ENCODE measurements at regions not wholly inside any gene's neighbourhood (a gene's known extent, or its start where the extent isn't known, plus 50 kb on each side); places are given as distances from the start of the nearest gene placed in this dataset.

GRCh38 chr14:87158283-87158682 lies 834.7 kb downstream of the GALC start:
- dilution Hi-C loops (cut with HindIII; ENCODE audit: low sequenced_read_pairs, unreplicated experiment), result no loop called here
- no peak for ATAC-seq (ENCODE audit: low read depth)
- no peak overlapping the region for H3K18ac ChIP-seq (ENCODE audit: low read depth, low read length)

More at GRCh38 chr14:87158283-87158682, 834.7 kb downstream of the GALC start:
- no peak overlapping the region for H3K14ac ChIP-seq (replicated peaks; ENCODE audit: low read depth, low read length)
- no TSS peak for BruUV-seq (replicated peaks)
- H4K91ac ChIP-seq (ENCODE audit: insufficient read depth, low read depth, low read length), result no peak overlapping the region
- ChIA-PET CTCF (no interaction called here), POLR2A (ENCODE audit: unreplicated experiment) (no interaction called here)
- no peaks in the 10 kb centered on the region for H3K9me1 ChIP-seq (ENCODE audit: insufficient read depth, low read length)
- H4K8ac ChIP-seq (ENCODE audit: low read depth in 2 of 2, low read length in 2 of 2), result no peak overlapping the region
- no peak overlapping the region for H2AFZ ChIP-seq (replicated peaks; ENCODE audit: low read length, poor library complexity)
- H3K4me3 ChIP-seq (ENCODE audit: insufficient read depth, low read depth, low read length), result no peak overlapping the region
- H3K27me3 ChIP-seq (ENCODE audit: control insufficient read depth, insufficient read depth, low read length), result no peaks in the 10 kb centered on the region
- intact Hi-C loops (cut with micrococcal nuclease) (no loop called here), in situ Hi-C loops (cut with MboI; ENCODE audit: low sequenced_read_pairs) (no loop called here)
- H3K23ac ChIP-seq (ENCODE audit: low read depth, low read length), result no peak overlapping the region
- no peak overlapping the region for H2BK5ac ChIP-seq (ENCODE audit: low read depth, low read length, poor library complexity, severe bottlenecking)
- H3K79me1 ChIP-seq (ENCODE audit: low read depth in 1 of 2, low read length in 2 of 2), result no peaks in the 10 kb centered on the region
- no peak overlapping the region for H4K5ac ChIP-seq (ENCODE audit: low read depth, low read length)
- H3K36me3 ChIP-seq (ENCODE audit: control insufficient read depth, insufficient read depth, low read length), result no peaks in the 10 kb centered on the region
- no peak overlapping the region for H3K56ac ChIP-seq (ENCODE audit: extremely low read depth, insufficient read depth, low read length)
- no peak overlapping the region for H3K4me2 ChIP-seq (ENCODE audit: low read depth, low read length)
- no peak overlapping the region for H2BK20ac ChIP-seq (ENCODE audit: low read depth, low read length)
- TF ChIP-seq RAD21 (IDR thresholded peaks at IDR 0.05; ENCODE audit: low read length), result no peak
- no peak for TF ChIP-seq RCOR1 (IDR thresholded peaks at IDR 0.05; ENCODE audit: insufficient replicate concordance, low read length)
- TF ChIP-seq, protein P1, sequence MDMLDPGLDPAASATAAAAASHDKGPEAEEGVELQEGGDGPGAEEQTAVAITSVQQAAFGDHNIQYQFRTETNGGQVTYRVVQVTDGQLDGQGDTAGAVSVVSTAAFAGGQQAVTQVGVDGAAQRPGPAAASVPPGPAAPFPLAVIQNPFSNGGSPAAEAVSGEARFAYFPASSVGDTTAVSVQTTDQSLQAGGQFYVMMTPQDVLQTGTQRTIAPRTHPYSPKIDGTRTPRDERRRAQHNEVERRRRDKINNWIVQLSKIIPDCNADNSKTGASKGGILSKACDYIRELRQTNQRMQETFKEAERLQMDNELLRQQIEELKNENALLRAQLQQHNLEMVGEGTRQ (IDR thresholded peaks at IDR 0.05; ENCODE audit: low read depth, low read length), result no peak
- TF ChIP-seq CEBPB (IDR thresholded peaks at IDR 0.05; ENCODE audit: low read depth, low read length), result no peak
- TF ChIP-seq SMC3 (IDR thresholded peaks at IDR 0.05; ENCODE audit: low read depth, low read length), result no peak
- no peak for TF ChIP-seq MAZ (IDR thresholded peaks at IDR 0.05; ENCODE audit: borderline replicate concordance, low read depth, low read length)
- no peak for TF ChIP-seq NFE2L2 (IDR thresholded peaks at IDR 0.05; ENCODE audit: low read depth, low read length)
- TF ChIP-seq RFX5 (IDR thresholded peaks at IDR 0.05; ENCODE audit: low read depth, low read length), result no peak
- no peak for TF ChIP-seq BHLHE40 (IDR thresholded peaks at IDR 0.05; ENCODE audit: low read depth, low read length)
- no peak for TF ChIP-seq FOS (IDR thresholded peaks at IDR 0.05; ENCODE audit: low read depth, low read length)
- no peak for DNase-seq
- H2BK120ac ChIP-seq (ENCODE audit: low read depth, low read length), result no peak overlapping the region
- no peak overlapping the region for H3K4ac ChIP-seq (ENCODE audit: low read depth, low read length)
- no peak overlapping the region for H3K27ac ChIP-seq (ENCODE audit: insufficient read depth, low read length)
- no peaks in the 10 kb centered on the region for H3K4me1 ChIP-seq (ENCODE audit: control insufficient read depth, insufficient read depth, low read length)
- no peak overlapping the region for H2AK9ac ChIP-seq (replicated peaks; ENCODE audit: low read depth, low read length, poor library complexity)
- WGBS, 2 experiments (ENCODE audit: extremely low coverage in 2 of 2, insufficient read length in 1 of 2), result no CpG with 5 or more reads among the region's 5 CpGs
- H2BK15ac ChIP-seq (ENCODE audit: low read depth, low read length), result no peak overlapping the region
- no peak overlapping the region for H2AK5ac ChIP-seq (ENCODE audit: low read depth, low read length)
- no peaks in the 10 kb centered on the region for H4K20me1 ChIP-seq (ENCODE audit: insufficient read depth, low read length)
- H3K9me3 ChIP-seq (ENCODE audit: control insufficient read depth, insufficient read depth, low read length), result no peaks in the 10 kb centered on the region
- H3K9ac ChIP-seq (ENCODE audit: low read depth, low read length), result no peak overlapping the region

All from IMR-90 (cell line).